Jurkat, Clone E6-1 (cell line): ENCODE measurements at regions not wholly inside any gene's neighbourhood (a gene's known extent, or its start where the extent isn't known, plus 50 kb on each side); places are given as distances from the start of the nearest gene placed in this dataset.

Experiments used
- DNase-seq: peaks from one replicate; pipeline ENCODE4 v3.0.0-alpha.2; 2011; ENCODE audit warnings: low read depth, low spot score
- H3K4me3 ChIP-seq: 2 replicates; pipeline ENCODE4 v1.5.1; 2011; ENCODE audit warnings: mild to moderate bottlenecking, low read length, control low read depth, moderate library complexity

GRCh38 chr10:93248583-93249227 is 175.0 kb downstream of the CYP26A1 start:
- no peak for DNase-seq
- H3K4me3 ChIP-seq: no peak overlapping the region

DNA sequence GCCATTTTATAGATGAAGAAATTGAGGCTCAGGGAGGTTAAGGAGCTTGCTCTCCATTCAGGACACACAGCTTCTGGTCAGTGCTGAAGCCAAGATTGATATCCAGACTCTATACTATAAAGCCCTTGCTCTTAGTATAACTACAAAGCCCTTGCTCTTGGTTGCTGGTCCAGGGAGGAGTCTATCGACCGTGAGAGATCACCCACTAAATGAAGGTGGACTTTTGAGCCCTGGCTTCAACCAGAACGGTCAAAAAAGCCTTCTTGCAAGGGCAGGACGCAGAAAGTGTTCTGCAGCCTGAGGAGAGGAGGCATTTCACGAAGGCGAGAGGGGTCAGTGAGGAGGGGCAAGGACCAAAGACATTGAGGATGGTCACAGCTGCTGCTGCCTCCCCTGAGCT is 176.3 kb downstream of the CYP26A1 start:
- no peak for DNase-seq
- H3K4me3 ChIP-seq: no peak overlapping the region

DNA sequence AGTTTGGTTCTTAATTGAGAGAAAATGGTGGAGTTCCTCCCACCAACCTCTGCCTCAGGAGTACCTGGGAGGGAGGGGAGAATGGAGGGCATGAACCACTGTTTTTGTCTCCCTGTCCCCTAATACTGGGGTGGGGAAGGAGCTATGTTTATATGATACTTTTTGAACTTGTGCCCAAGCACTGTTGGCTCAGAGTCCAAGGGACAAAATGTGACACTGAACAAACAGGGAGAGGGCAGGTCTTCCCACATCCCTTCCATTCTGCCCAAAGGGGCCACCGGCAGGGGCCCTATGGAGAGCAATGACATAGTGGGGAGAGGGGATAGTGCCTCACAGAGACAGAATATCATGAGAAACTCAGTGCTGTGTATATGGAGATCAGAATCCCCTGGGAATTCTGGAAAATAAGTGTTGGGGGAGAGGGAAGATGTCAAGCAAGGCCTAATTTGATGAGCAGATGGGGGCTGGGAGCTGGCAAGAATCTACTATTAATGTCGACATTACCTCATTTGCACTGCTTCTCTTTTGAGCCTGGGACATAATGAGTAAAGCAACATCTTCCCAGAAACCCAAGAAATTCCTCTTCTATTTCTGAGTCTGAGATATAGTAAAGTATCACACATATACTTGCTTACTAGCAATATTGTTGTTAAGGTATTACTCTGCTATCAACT is 180.6 kb downstream of the CYP26A1 start:
- no peak overlapping the region for H3K4me3 ChIP-seq
- no peak for DNase-seq

GRCh38 chr10:93255546-93255945 is 181.9 kb downstream of the CYP26A1 start:
- no peak for DNase-seq
- H3K4me3 ChIP-seq: no peak overlapping the region
